Skeletal muscle satellite cell (primary cell): ENCODE measurements at regions not wholly inside any gene's neighbourhood (a gene's known extent, or its start where the extent isn't known, plus 50 kb on each side); places are given as distances from the start of the nearest gene placed in this dataset.

Experiments
- H3K27me3 ChIP-seq: 2 replicates; pipeline ENCODE4 v1.7.0; 2013; ENCODE audit warnings: low read length; ENCODE audit not compliant: control insufficient read depth, insufficient read depth
- H3K36me3 ChIP-seq: 2 replicates; pipeline ENCODE4 v1.7.0; 2013; ENCODE audit warnings: mild to moderate bottlenecking, control low read depth, low read length; ENCODE audit not compliant: insufficient read depth
- H3K4me1 ChIP-seq: 2 replicates; pipeline ENCODE4 v1.7.0; 2013; ENCODE audit warnings: low read length; ENCODE audit not compliant: control insufficient read depth, insufficient read depth
- H3K4me2 ChIP-seq: 2 replicates; pipeline ENCODE4 v1.7.0; 2013; ENCODE audit warnings: mild to moderate bottlenecking, low read length
- H3K4me3 ChIP-seq: 2 replicates; pipeline ENCODE4 v1.7.0; 2013; ENCODE audit warnings: low read length
- H3K9ac ChIP-seq: 2 replicates; pipeline ENCODE4 v1.7.0; 2013; ENCODE audit warnings: mild to moderate bottlenecking, low read depth, low read length, moderate library complexity
- H3K9me3 ChIP-seq: replicated peaks from 2 replicates; pipeline ENCODE4 v1.7.0; 2013; ENCODE audit warnings: mild to moderate bottlenecking, control low read depth, low read length

DNA sequence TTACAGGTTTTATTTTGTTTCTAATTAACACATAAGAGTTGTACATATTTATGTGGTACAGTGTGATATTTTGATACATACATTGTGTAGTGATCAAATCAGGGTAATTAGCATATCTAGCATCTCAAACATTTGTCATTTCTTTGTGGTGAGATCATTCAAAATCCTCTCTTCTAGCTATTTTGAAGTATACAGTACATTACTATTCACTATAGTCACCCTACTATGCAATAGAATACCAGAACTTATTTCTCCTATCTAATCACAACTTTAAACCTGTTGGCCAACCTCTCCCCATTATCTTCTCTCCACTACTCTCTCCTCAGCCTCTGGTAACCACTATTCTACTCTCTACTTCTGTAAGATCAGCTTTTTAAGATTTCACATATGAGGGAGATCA lies 325.8 kb downstream of the CYP26B1 start:
- no peaks in the 10 kb centered on the region for H3K9me3 ChIP-seq
- no peaks in the 10 kb centered on the region for H3K4me1 ChIP-seq
- no peak overlapping the region for H3K4me2 ChIP-seq
- H3K27me3 ChIP-seq = peaks cover 9% of the 10 kb centered on the region
- H3K9ac ChIP-seq = no peak overlapping the region
- H3K36me3 ChIP-seq = no peaks in the 10 kb centered on the region
- H3K4me3 ChIP-seq = no peak overlapping the region

DNA sequence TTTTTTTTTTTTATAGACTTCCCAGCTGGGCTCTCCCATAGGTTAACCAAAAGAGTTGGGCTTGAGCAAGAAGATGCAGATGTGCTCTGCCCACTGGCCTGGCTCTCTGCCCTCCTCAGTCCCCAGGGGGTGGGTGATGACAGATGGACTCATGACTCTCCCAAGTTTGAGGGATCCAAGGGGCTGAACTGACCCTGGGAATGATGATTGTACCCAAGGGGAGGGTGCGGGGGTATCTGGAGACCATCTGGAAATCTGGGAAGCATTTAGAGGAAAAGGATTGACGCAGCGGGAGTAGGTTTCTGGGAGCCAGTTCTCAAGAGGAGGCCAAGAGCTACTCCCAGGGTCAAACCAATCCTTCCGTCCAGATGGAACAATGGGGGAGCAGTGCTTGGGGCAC lies 330.8 kb downstream of the CYP26B1 start:
- Histone ChIP-seq H3K4me3 (no peak overlapping the region), H3K27me3 (peaks cover 29% of the 10 kb centered on the region), H3K9me3 (no peaks in the 10 kb centered on the region), H3K36me3 (no peaks in the 10 kb centered on the region), H3K9ac (no peak overlapping the region), H3K4me2 (no peak overlapping the region), H3K4me1 (no peaks in the 10 kb centered on the region)

DNA sequence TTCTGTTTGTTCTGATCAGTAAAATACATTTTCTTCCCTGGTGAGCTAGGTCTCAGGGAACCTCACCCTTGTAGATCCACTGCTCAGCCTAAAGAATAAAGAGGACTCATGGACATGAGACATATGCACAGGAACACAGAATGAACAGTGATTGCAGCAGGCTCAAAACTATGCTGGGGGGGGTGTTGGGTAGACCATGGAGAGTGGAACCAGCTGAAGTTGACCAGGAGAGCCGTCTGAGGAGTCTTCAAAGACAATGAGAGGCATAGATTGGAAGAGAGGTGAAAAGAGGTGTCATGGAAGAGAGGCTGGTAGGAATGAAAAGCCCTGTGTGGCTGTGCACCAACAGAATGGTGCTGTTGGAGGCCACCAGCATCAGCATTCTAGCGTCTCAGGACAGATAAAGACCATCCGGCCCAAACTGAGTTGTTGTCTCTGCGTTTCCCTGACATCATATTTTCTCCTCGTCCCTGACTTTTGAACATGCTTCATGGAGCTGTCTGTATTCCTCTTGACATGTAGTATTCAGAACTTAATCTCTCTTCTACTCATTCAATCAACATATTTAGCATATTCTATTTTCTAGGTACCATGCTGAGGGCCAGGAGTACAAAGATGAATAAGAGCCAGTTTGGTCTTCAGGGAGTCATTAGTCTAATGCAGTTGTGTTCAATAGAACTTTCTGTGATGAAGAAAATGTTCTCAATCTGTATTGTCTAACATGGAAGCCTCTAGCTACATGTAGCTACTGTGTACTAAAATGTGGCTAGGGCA lies 331.8 kb downstream of the CYP26B1 start:
- Histone ChIP-seq H3K4me2 (no peak overlapping the region), H3K9me3 (no peaks in the 10 kb centered on the region), H3K4me1 (no peaks in the 10 kb centered on the region), H3K9ac (no peak overlapping the region), H3K27me3 (peaks cover 29% of the 10 kb centered on the region), H3K36me3 (no peaks in the 10 kb centered on the region), H3K4me3 (no peak overlapping the region)

DNA sequence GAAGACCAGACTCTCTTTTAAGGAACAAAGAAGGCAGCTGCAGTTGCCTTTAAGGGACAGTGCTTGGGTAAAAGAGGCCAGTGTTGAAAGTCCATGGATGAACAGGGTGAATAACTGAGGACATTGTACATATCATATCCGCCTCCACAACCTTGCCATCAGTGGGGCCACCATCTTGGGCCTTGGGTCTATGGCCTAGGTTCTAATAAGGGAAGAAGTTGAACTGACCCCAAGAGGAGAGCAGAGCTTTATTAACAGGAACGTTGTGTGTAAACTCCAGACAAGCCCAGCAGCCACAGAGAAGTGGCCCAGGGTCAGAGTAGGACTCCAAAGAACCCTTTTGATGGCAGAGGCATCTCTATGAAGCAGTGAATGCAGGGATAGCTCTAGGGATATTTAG lies 332.8 kb downstream of the CYP26B1 start:
- no peak overlapping the region for H3K9ac ChIP-seq
- H3K4me2 ChIP-seq = no peak overlapping the region
- no peaks in the 10 kb centered on the region for H3K4me1 ChIP-seq
- H3K9me3 ChIP-seq = no peaks in the 10 kb centered on the region
- H3K27me3 ChIP-seq = peaks cover 29% of the 10 kb centered on the region
- H3K4me3 ChIP-seq = no peak overlapping the region
- no peaks in the 10 kb centered on the region for H3K36me3 ChIP-seq

DNA sequence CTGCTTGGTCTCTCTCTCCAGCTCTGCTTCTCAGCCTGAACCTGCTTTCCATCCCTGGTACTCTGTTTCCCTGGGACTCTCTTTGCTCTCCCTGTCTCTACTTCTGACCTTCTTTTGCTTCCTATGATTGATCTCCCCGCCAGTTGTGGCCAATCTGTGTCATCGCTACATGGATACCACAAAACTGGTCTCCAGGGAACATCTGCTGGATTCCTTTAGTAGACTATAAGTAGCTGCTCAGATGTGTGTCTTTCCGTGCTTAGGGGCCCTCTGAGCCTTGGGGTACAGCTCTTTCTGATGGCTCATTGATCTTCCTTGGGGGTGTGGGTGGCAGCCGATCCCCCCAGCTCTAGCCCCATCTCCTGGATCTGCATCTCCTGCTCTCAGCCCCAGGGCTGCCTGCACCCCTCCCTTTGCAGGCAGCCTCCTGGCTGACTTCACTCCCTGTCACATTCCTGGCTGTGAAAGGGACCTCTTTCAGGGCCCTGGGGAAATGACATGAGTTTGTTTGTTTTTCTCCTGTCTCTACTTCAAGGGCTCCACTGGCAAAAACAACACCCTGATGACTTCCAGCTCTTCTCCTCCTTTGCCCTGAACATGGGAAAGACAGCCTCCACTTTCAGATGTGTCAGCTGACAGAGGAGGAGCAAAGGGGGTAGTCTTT lies 333.7 kb downstream of the CYP26B1 start:
- Histone ChIP-seq H3K27me3 (peaks cover 29% of the 10 kb centered on the region), H3K9ac (no peak overlapping the region), H3K9me3 (no peaks in the 10 kb centered on the region), H3K4me2 (no peak overlapping the region), H3K4me1 (no peaks in the 10 kb centered on the region), H3K36me3 (no peaks in the 10 kb centered on the region), H3K4me3 (no peak overlapping the region)

DNA sequence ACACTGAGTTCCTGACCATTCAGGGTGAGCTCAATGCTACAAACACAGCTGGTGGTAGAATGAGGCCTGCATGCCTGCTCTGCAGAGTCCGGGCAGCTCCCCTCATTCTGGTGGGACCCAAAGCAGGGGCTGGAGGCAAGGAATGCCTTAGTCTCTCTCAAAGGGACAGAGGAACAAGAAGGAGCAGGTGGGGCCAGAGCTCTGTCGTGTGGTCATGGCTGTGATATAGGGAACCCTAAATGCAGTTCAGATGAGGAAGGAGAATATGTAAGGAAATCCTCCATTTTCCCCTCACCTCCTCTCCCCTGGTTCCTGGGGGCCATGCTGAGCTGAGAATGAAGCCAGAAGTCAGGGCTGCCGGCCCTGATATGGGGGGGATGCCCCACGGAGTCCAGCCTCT lies 334.3 kb downstream of the CYP26B1 start:
- no peaks in the 10 kb centered on the region for H3K36me3 ChIP-seq
- no peak overlapping the region for H3K4me3 ChIP-seq
- no peaks in the 10 kb centered on the region for H3K9me3 ChIP-seq
- H3K4me1 ChIP-seq = peaks cover 1% of the 10 kb centered on the region
- peaks cover 33% of the 10 kb centered on the region for H3K27me3 ChIP-seq
- no peak overlapping the region for H3K9ac ChIP-seq
- H3K4me2 ChIP-seq = no peak overlapping the region

DNA sequence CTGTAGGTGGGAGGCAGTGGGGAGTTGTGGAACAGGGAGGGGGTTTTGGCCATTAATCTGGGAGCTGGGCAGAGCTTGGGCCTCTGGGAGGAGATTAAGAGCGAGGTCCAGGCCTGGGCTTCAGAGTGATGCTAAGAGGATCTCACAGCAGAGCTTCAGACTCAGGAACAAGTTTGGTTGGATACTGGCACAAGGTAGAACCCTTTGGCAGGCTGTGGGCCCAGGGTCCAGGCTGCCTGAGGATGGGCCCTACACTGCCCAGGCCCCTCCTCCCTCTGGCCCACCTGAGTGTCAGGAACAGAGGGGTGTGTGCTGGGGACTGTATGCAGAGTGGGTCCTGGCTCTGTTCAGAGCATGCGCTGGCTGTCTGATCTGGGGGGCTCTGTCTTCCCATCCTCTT lies 334.9 kb downstream of the CYP26B1 start:
- H3K4me1 ChIP-seq = peaks cover 6% of the 10 kb centered on the region
- H3K9me3 ChIP-seq = no peaks in the 10 kb centered on the region
- H3K36me3 ChIP-seq = no peaks in the 10 kb centered on the region
- no peak overlapping the region for H3K9ac ChIP-seq
- H3K4me2 ChIP-seq = no peak overlapping the region
- H3K4me3 ChIP-seq = no peak overlapping the region
- H3K27me3 ChIP-seq = peaks cover 34% of the 10 kb centered on the region

DNA sequence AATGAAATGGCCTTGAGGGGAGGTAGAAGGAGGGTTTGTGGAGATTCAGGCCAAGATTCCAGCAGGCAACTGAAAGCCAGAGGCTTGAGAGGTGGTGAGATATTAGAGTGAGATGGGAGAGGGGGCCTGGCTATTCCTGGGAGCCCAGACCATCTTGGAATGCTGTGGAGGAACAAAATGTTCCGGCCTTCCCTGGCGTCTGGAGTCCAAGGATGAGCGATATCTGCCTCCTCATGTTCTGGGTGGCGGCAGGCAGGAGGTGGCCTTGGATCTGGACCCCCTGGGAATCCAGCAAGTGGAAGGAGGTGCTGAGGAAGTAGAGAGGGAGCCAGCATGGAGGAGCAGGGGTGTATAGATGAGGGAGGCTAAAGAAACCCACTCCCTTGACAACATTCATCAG lies 335.9 kb downstream of the CYP26B1 start:
- no peaks in the 10 kb centered on the region for H3K9me3 ChIP-seq
- no peak overlapping the region for H3K4me3 ChIP-seq

DNA sequence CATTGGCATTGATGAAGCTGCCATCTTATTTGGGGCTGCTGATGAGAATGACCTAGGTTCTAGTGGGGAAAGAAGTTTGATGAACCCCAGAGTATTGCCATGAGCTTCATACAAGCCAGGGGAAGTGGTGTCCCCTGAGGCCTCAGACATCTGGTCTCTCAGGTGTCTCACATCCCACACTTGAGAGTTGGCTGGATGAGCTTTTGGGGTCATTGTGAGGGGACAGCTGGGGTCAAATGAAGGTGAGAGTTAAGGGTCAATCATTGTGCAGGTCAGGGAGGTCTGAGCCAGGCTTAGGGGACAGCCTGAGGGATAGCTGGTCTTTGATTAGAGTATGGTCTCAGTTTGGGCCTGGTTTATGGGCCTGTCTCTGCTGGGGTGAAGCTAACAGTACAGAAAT lies 336.5 kb downstream of the CYP26B1 start:
- Histone ChIP-seq H3K4me2 (no peak overlapping the region), H3K4me3 (no peak overlapping the region), H3K27me3 (peaks cover 40% of the 10 kb centered on the region), H3K36me3 (no peaks in the 10 kb centered on the region), H3K4me1 (peaks cover 6% of the 10 kb centered on the region), H3K9me3 (no peaks in the 10 kb centered on the region), H3K9ac (no peak overlapping the region)

More for the DNA sequence above, 335.9 kb downstream of the CYP26B1 start:
- H3K4me1 ChIP-seq = peaks cover 6% of the 10 kb centered on the region
- H3K36me3 ChIP-seq = no peaks in the 10 kb centered on the region
- peaks cover 35% of the 10 kb centered on the region for H3K27me3 ChIP-seq
- H3K4me2 ChIP-seq = no peak overlapping the region
- no peak overlapping the region for H3K9ac ChIP-seq

DNA sequence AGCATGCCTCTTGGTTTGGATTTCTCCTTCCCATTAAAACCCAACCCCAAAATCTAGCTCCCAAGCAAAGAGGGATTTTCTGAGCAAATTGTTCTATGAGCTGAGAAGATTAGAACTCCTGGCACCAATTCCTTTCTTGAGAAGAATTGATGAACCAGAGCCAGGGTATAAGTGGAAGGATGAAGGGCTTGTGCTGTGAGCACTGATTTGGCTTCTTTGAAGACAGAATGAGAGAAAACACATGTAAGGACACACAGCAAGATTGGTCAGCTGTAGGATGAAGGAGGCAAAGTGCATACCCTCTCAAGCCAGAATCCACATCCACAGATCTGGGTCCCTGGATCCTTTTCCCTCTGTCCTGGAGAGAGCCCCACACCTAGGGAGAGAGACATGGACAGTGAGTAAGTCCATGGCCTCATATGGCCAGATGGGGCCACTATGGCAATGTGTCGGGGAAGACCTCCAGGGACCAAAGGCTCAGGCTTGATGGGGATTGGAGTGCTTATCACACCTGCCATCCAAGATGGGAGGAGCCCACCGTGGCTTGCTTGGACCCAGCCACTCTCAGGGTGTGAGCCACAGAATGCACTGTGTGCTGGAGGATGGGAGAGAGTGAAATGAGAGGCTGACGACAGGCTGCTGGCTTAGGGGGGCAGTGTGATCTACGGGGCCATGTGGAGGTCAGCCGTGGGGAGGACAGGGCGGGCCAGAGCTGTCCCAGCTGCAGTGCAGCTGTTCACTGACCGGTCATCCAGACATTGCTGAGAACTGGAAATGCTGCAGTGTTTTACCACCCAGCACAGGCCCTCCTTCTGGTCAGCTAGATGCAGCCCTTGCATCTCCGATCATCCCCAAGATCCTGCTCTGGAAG lies 339.8 kb downstream of the CYP26B1 start:
- H3K4me3 ChIP-seq = no peak overlapping the region
- no peaks in the 10 kb centered on the region for H3K36me3 ChIP-seq
- H3K27me3 ChIP-seq = peaks cover 49% of the 10 kb centered on the region
- H3K4me2 ChIP-seq = no peak overlapping the region
- no peak overlapping the region for H3K9ac ChIP-seq
- peaks cover 6% of the 10 kb centered on the region for H3K4me1 ChIP-seq
- no peaks in the 10 kb centered on the region for H3K9me3 ChIP-seq

DNA sequence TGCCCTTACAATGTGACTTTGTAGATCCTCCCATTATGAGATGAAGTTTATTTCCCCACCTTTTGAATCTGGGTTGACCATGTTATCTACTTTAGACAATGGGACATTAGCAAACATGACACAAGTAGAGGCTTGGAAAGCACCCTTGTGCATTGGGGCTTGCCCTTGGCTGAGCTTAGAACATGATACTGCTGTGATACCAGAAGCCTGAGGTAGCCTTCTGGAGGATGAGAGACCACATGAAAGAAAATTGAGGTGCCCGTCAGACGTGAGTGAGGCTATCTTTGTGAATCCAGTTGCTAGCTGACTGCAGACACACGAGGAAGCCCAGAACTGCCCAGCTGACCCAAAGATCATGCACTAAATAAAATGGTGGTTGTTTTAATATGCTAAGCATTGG lies 341.2 kb downstream of the CYP26B1 start:
- H3K4me1 ChIP-seq = peaks cover 6% of the 10 kb centered on the region
- H3K36me3 ChIP-seq = no peaks in the 10 kb centered on the region
- H3K9me3 ChIP-seq = no peaks in the 10 kb centered on the region
- H3K9ac ChIP-seq = no peak overlapping the region
- peaks cover 55% of the 10 kb centered on the region for H3K27me3 ChIP-seq
- H3K4me2 ChIP-seq = no peak overlapping the region
- H3K4me3 ChIP-seq = no peak overlapping the region
